DND-41 (cell line): ENCODE measurements at regions not wholly inside any gene's neighbourhood (a gene's known extent, or its start where the extent isn't known, plus 50 kb on each side); places are given as distances from the start of the nearest gene placed in this dataset.
"Not testable (repeated sequence)": the region's sequence is repeated elsewhere in the genome, so short reads cannot be mapped to it uniquely, and the experiment has no call there.

ENCODE experiments used
- EZH2 ChIP-seq: IDR thresholded peaks from 3 replicates; pipeline ENCODE4 v1.6.1; 2012; ENCODE audit warnings: borderline replicate concordance, low read depth, mild to moderate bottlenecking, moderate library complexity, low read length, inconsistent platforms; ENCODE audit not compliant: severe bottlenecking
- TF ChIP-seq, protein P1 (sequence below): IDR thresholded peaks from 2 replicates; pipeline ENCODE4 v1.5.1; 2012; ENCODE audit warnings: borderline replicate concordance, low read length, moderate library complexity, mild to moderate bottlenecking; ENCODE audit not compliant: poor library complexity, severe bottlenecking; ENCODE audit errors: extremely low read depth

DNA sequence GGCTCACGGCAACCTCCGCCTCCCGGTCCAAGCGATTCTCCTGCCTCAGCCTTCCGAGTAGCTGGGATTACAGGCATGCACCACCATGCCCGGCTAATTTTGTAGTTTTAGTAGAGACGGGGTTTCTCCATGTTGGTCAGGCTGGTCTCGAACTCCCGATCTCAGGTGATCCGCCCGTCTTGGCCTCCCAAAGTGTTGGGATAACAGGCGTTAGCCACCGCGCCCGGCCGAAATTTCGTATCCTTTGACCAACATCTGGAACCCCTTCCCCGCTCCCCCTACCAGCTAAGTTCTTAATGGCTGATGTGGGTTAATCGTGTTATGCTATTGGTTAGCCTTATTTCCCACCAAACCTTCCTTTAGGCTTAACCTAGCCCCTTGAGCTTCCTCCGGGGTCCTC, 113.6 kb downstream of the KLF13 start:
- TF ChIP-seq, protein P1, sequence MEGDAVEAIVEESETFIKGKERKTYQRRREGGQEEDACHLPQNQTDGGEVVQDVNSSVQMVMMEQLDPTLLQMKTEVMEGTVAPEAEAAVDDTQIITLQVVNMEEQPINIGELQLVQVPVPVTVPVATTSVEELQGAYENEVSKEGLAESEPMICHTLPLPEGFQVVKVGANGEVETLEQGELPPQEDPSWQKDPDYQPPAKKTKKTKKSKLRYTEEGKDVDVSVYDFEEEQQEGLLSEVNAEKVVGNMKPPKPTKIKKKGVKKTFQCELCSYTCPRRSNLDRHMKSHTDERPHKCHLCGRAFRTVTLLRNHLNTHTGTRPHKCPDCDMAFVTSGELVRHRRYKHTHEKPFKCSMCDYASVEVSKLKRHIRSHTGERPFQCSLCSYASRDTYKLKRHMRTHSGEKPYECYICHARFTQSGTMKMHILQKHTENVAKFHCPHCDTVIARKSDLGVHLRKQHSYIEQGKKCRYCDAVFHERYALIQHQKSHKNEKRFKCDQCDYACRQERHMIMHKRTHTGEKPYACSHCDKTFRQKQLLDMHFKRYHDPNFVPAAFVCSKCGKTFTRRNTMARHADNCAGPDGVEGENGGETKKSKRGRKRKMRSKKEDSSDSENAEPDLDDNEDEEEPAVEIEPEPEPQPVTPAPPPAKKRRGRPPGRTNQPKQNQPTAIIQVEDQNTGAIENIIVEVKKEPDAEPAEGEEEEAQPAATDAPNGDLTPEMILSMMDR: not testable (repeated sequence)
- not testable (repeated sequence) for TF ChIP-seq EZH2
